ENCODE measurements at regions not wholly inside any gene's neighbourhood (a gene's known extent, or its start where the extent isn't known, plus 50 kb on each side); places are given as distances from the start of the nearest gene placed in this dataset.

- no peak for TF ChIP-seq DNMT1 (CRISPR knock-in tag; IDR thresholded peaks at IDR 0.05)
- no peak for TF ChIP-seq TRAFD1 (CRISPR knock-in tag; IDR thresholded peaks at IDR 0.05; ENCODE audit: borderline replicate concordance)
These were observed 225.5 kb upstream of the GALNT5 start (continued) for GRCh38 chr2:157032017-157032416.

- H4K20me1 ChIP-seq (ENCODE audit: insufficient read depth, low read length): no peaks in the 10 kb centered on the region
- DNase-seq (ENCODE audit: low spot score) (no peak), FAIRE-seq (no peak), ATAC-seq (no peak)
- in situ Hi-C loops (cut with HindIII; ENCODE audit: extremely low pct_ligation_motif_present, low pct_unique_long_range_greater_than_20kb): no loop called here
- WGBS (ENCODE audit: low lambda C conversion rate): 4% methylated on average over 2 of the region's 2 CpGs
- no peak overlapping the region for H3K9ac ChIP-seq (ENCODE audit: insufficient read depth, low read depth, low read length)
- H2AFZ ChIP-seq (ENCODE audit: low read length): no peak overlapping the region
- H3K4me3 ChIP-seq (replicated peaks in 1 of 3; ENCODE audit: insufficient read depth in 1 of 3, low read depth in 2 of 3, low read length in 3 of 3): no peak overlapping the region
- intact Hi-C loops (cut with micrococcal nuclease; ENCODE audit: unreplicated experiment): no loop called here
- no peaks in the 10 kb centered on the region for H3K4me1 ChIP-seq (ENCODE audit: insufficient read depth, low read length)
- CTCF ChIA-PET (ENCODE audit: low intra/inter-chr PET ratio, low total read pairs): no interaction called here
- H3K9me3 ChIP-seq (ENCODE audit: low read length): no peaks in the 10 kb centered on the region
- no peak overlapping the region for H3K4me2 ChIP-seq (ENCODE audit: low read depth, low read length)
- no peaks in the 10 kb centered on the region for H3K27me3 ChIP-seq (ENCODE audit: control insufficient read depth in 1 of 2, insufficient read depth in 2 of 2, low read length in 2 of 2)
- no peak for TF ChIP-seq ZBED4 (CRISPR knock-in tag; IDR thresholded peaks at IDR 0.05; ENCODE audit: borderline replicate concordance)
- no peak for TF ChIP-seq LCORL (IDR thresholded peaks at IDR 0.05)
- no peak for TF ChIP-seq LCORL (CRISPR knock-in tag; IDR thresholded peaks at IDR 0.05)
- TF ChIP-seq ZNF451 (CRISPR knock-in tag; IDR thresholded peaks at IDR 0.05): no peak
- TF ChIP-seq GRHL1 (CRISPR knock-in tag; conservative IDR thresholded peaks at IDR 0.05): no peak
- TF ChIP-seq GFI1 (CRISPR knock-in tag; IDR thresholded peaks at IDR 0.05; ENCODE audit: borderline replicate concordance): no peak
- TF ChIP-seq ZNF431 (CRISPR knock-in tag; IDR thresholded peaks at IDR 0.05; ENCODE audit: borderline replicate concordance, low read depth): no peak
- TF ChIP-seq NR2F6 (IDR thresholded peaks at IDR 0.05): no peak
- TF ChIP-seq NR2F6 (CRISPR knock-in tag; IDR thresholded peaks at IDR 0.05): no peak
- no peak for TF ChIP-seq ZNF550 (CRISPR knock-in tag; IDR thresholded peaks at IDR 0.05; ENCODE audit: borderline replicate concordance)
- no peak for TF ChIP-seq ZBTB4 (CRISPR knock-in tag; IDR thresholded peaks at IDR 0.05; ENCODE audit: borderline replicate concordance)
- no peak for TF ChIP-seq DNMT3B (CRISPR knock-in tag; conservative IDR thresholded peaks at IDR 0.05)
- H3K36me3 ChIP-seq (replicated peaks in 1 of 2; ENCODE audit: control insufficient read depth in 1 of 2, insufficient read depth in 2 of 2, low read length in 2 of 2): no peaks in the 10 kb centered on the region
- POLR2A ChIA-PET: no interaction called here
- no TSS peak for BruUV-seq (replicated peaks)
- H3K79me2 ChIP-seq (ENCODE audit: insufficient read depth, low read length): no peaks in the 10 kb centered on the region
- H3K27ac ChIP-seq (ENCODE audit: extremely low read length, insufficient read depth, low read length): no peak overlapping the region
These were observed 220.8 kb upstream of the GALNT5 start for GRCh38 chr2:157036726-157037125.

Data from HepG2 (cell line).